GM10266 (cell line): ENCODE measurements at regions not wholly inside any gene's neighbourhood (a gene's known extent, or its start where the extent isn't known, plus 50 kb on each side); places are given as distances from the start of the nearest gene placed in this dataset.

Source experiments
- DNase-seq: peaks from one replicate; pipeline ENCODE4 v3.0.0; 2012; ENCODE audit errors: extremely low spot score
- TF ChIP-seq, protein P1 (sequence below): IDR thresholded peaks from 2 replicates; pipeline ENCODE4 v1.5.1; 2012; ENCODE audit warnings: mild to moderate bottlenecking, low read depth; ENCODE audit not compliant: control insufficient read depth, insufficient read depth; ENCODE audit errors: missing control alignments

GRCh38 chr6:95819461-95819860, 196.3 kb upstream of the FUT9 start:
- TF ChIP-seq, protein P1, sequence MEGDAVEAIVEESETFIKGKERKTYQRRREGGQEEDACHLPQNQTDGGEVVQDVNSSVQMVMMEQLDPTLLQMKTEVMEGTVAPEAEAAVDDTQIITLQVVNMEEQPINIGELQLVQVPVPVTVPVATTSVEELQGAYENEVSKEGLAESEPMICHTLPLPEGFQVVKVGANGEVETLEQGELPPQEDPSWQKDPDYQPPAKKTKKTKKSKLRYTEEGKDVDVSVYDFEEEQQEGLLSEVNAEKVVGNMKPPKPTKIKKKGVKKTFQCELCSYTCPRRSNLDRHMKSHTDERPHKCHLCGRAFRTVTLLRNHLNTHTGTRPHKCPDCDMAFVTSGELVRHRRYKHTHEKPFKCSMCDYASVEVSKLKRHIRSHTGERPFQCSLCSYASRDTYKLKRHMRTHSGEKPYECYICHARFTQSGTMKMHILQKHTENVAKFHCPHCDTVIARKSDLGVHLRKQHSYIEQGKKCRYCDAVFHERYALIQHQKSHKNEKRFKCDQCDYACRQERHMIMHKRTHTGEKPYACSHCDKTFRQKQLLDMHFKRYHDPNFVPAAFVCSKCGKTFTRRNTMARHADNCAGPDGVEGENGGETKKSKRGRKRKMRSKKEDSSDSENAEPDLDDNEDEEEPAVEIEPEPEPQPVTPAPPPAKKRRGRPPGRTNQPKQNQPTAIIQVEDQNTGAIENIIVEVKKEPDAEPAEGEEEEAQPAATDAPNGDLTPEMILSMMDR: no peak
- no peak for DNase-seq

DNA sequence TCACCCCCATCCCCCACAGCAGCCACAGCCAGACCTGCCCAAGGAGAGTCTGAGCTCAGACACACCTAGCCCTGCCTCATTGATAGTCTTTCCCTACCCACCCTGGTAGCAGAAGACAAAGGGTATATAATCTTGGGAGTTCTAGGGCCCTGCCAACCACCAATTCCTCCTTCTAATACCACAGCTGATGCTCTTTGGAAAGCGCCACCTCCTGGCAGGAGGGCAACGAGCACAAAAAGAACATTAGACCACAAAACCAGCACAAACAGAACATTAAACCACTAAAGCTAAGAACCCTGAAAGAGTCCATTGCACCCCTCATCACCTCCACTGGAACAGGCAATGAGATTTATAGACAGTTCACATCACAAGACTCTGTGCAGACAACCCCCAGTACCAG, 195.8 kb upstream of the FUT9 start:
- TF ChIP-seq, protein P1: no peak
- no peak for DNase-seq

GRCh38 chr6:95830859-95831557, 184.8 kb upstream of the FUT9 start:
- TF ChIP-seq, protein P1: no peak
- DNase-seq: no peak

- TF ChIP-seq, protein P1: no peak
- no peak for DNase-seq
These were observed 177.9 kb upstream of the FUT9 start for GRCh38 chr6:95837890-95838289.

- no peak for DNase-seq
- TF ChIP-seq, protein P1: peak; percentile 10
These were observed 174.2 kb upstream of the FUT9 start for GRCh38 chr6:95841560-95841959.

DNA sequence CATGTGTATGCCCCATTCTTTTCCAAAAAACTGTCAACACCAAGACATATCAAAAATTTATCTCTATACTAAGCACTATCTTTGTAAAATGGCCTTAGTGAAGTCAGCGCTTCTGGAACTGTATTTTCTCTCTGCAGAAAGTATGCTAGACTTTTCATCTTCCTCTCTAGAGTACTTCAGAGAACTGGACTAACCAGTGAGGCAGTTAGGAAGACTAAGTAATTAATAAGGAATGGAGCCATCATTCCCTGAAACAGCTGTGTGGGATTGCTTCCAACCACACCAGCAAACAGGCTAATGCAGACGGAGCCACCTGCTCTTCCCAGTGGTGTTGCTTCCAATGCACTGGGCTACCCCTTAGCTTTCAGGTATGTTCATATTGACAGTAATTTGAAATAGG, 169.1 kb upstream of the FUT9 start:
- TF ChIP-seq, protein P1: no peak
- no peak for DNase-seq

DNA sequence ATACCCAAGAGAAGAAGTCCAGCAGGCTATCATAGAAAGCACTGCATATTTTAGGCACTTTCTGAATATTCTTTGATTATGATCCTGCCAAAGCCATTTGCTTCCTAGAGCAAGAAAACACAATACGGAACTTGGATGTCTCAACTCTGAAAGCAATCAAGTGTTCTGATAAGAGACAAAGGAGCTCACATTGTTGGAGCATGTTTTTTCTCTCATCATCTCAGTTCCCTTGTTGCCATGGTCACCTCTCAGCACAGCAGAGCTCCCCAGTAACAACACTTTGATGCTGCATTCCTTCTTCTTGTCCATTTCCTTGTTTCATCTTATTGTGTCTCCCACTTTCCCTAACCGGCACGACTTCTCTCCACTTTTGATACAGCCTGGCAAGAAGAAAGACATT, 168.7 kb upstream of the FUT9 start:
- no peak for DNase-seq
- TF ChIP-seq, protein P1: no peak
